ENCODE measurements at regions not wholly inside any gene's neighbourhood (a gene's known extent, or its start where the extent isn't known, plus 50 kb on each side); places are given as distances from the start of the nearest gene placed in this dataset.
"Not testable (repeated sequence)": the region's sequence is repeated elsewhere in the genome, so short reads cannot be mapped to it uniquely, and the experiment has no call there.

- not testable (repeated sequence) for TF ChIP-seq ZHX1 (conservative IDR thresholded peaks at IDR 0.05; ENCODE audit: low read length); FOXA3 (CRISPR knock-in tag; conservative IDR thresholded peaks at IDR 0.05 in 1 of 2, IDR thresholded peaks at IDR 0.05 in 1 of 2); CTCF (IDR thresholded peaks at IDR 0.05 in 2 of 3, conservative IDR thresholded peaks at IDR 0.05 in 1 of 3; ENCODE audit: insufficient read depth in 2 of 3, low read depth in 1 of 3, low read length in 3 of 3)
These were observed 144.5 kb downstream of the POTEG start for GRCh38 chr14:19289669-19290068.
